Loucy (cell line): ENCODE measurements at regions not wholly inside any gene's neighbourhood (a gene's known extent, or its start where the extent isn't known, plus 50 kb on each side); places are given as distances from the start of the nearest gene placed in this dataset.

Source experiments
- H2AFZ ChIP-seq: fragments of 200-600 bp; sonication (generic); 2 replicates; pipeline ENCODE4 v1.6.0; 2016; ENCODE audit warnings: antibody characterized with exemption, mild to moderate bottlenecking, low read length, moderate library complexity
- H3F3A ChIP-seq: fragments of 200-600 bp; 2 replicates; pipeline ENCODE4 v1.6.0; 2016; ENCODE audit warnings: antibody characterized with exemption, low read depth, mild to moderate bottlenecking
- H3K27me3 ChIP-seq: fragments of 200-600 bp; sonication (generic); 2 replicates; pipeline ENCODE4 v1.6.1; 2014; ENCODE audit warnings: low read length, mild to moderate bottlenecking; ENCODE audit not compliant: insufficient read depth, poor library complexity, severe bottlenecking
- H3K36me3 ChIP-seq: fragments of 200-600 bp; sonication (generic); 2 replicates; pipeline ENCODE4 v1.6.1; 2016; ENCODE audit warnings: low read length; ENCODE audit not compliant: insufficient read depth
- H3K4me1 ChIP-seq: fragments of 200-600 bp; sonication (generic); 2 replicates; pipeline ENCODE4 v1.5.1; 2014; ENCODE audit warnings: low read length, mild to moderate bottlenecking; ENCODE audit not compliant: insufficient read depth, poor library complexity, severe bottlenecking
- H3K4me2 ChIP-seq: fragments of 200-600 bp; sonication (generic); 2 replicates; pipeline ENCODE4 v1.6.0; 2014; ENCODE audit warnings: antibody characterized with exemption, low read length, low read depth, mild to moderate bottlenecking; ENCODE audit not compliant: poor library complexity, severe bottlenecking
- H3K4me3 ChIP-seq: fragments of 200-600 bp; sonication (generic); 2 replicates; pipeline ENCODE4 v1.5.1; 2014; ENCODE audit warnings: low read length, mild to moderate bottlenecking, mixed read lengths; ENCODE audit not compliant: poor library complexity, severe bottlenecking
- H3K79me2 ChIP-seq: fragments of 200-600 bp; sonication (generic); 2 replicates; pipeline ENCODE4 v1.6.1; 2014; ENCODE audit warnings: low read length; ENCODE audit not compliant: insufficient read depth
- H3K9ac ChIP-seq: fragments of 200-600 bp; sonication (generic); 2 replicates; pipeline ENCODE4 v1.6.0; 2014; ENCODE audit warnings: mild to moderate bottlenecking, low read depth, low read length, moderate library complexity; ENCODE audit not compliant: poor library complexity, severe bottlenecking
- H3K9me2 ChIP-seq: fragments of 200-600 bp; sonication (generic); replicated peaks from 2 replicates; pipeline ENCODE4 v1.6.1; 2016; ENCODE audit warnings: low read depth, low read length, mixed read lengths
- H3K9me3 ChIP-seq: fragments of 200-600 bp; sonication (generic); 2 replicates; pipeline ENCODE4 v1.6.1; 2014; ENCODE audit warnings: mild to moderate bottlenecking, antibody characterized with exemption, low read length, low read depth; ENCODE audit not compliant: insufficient read depth
- H4K20me1 ChIP-seq: fragments of 200-600 bp; sonication (generic); 2 replicates; pipeline ENCODE4 v1.6.0; 2014; ENCODE audit warnings: antibody characterized with exemption, low read length, mild to moderate bottlenecking; ENCODE audit not compliant: insufficient read depth, poor library complexity, severe bottlenecking
- CTCF ChIP-seq: fragments of 200-600 bp; sonication (generic); conservative IDR thresholded peaks from 2 replicates; pipeline ENCODE4 v1.5.1; 2014; ENCODE audit warnings: mild to moderate bottlenecking, antibody characterized with exemption, low read length
- EZH2phosphoT487 ChIP-seq: fragments of 200-600 bp; IDR thresholded peaks from 2 replicates; pipeline ENCODE4 v1.6.1; 2018; ENCODE audit warnings: antibody characterized with exemption, mild to moderate bottlenecking, moderate library complexity, borderline replicate concordance

- no peaks in the 10 kb centered on the region for H3K36me3 ChIP-seq
- H3K4me2 ChIP-seq: no peak overlapping the region
- H3K9me2 ChIP-seq: no peaks in the 10 kb centered on the region
- TF ChIP-seq CTCF: no peak
- no peak for TF ChIP-seq EZH2phosphoT487
- no peak overlapping the region for H3K9ac ChIP-seq
- H3K27me3 ChIP-seq: no peaks in the 10 kb centered on the region
- H3F3A ChIP-seq: no peaks in the 10 kb centered on the region
- H3K9me3 ChIP-seq: no peaks in the 10 kb centered on the region
- no peaks in the 10 kb centered on the region for H3K79me2 ChIP-seq
- no peaks in the 10 kb centered on the region for H3K4me1 ChIP-seq
- no peak overlapping the region for H3K4me3 ChIP-seq
- H4K20me1 ChIP-seq: no peaks in the 10 kb centered on the region
- H2AFZ ChIP-seq: no peak overlapping the region
These were observed 51.5 kb upstream of the CHORDC1 start for GRCh38 chr11:90274362-90274761.
